HG03135 (cell line): ENCODE measurements at regions not wholly inside any gene's neighbourhood (a gene's known extent, or its start where the extent isn't known, plus 50 kb on each side); places are given as distances from the start of the nearest gene placed in this dataset.
"Not testable (repeated sequence)": the region's sequence is repeated elsewhere in the genome, so short reads cannot be mapped to it uniquely, and the experiment has no call there.

Source experiments
- ATAC-seq: cut with Tn5 transposase; IDR thresholded peaks from one replicate; pipeline ENCODE4 v1.9.1; 2021; ENCODE audit warnings: mild to moderate bottlenecking, moderate library complexity; ENCODE audit not compliant: unreplicated experiment

- ATAC-seq: not testable (repeated sequence)
Observed at GRCh38 chr7:138252666-138253065, 176.4 kb downstream of the AKR1D1 start.

DNA sequence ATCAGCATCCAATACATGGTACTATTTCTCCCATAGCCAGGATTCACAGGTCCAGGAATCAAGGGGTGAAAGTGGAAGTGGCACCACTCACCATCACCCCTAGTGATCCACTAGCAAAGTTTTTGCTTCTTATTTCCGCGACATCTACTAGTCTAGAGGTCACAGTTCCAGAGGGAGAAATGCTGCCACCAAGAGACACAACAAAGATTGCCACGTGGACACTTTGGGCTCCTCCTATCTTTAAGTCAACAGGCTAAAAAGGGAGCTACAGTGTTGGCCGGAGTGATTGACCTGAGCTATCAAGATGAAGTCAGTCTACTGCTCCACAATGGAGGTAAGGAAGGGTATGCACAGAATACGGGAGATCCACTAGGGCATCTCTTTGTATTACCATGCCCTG is 178.2 kb downstream of the AKR1D1 start:
- ATAC-seq: no peak

DNA sequence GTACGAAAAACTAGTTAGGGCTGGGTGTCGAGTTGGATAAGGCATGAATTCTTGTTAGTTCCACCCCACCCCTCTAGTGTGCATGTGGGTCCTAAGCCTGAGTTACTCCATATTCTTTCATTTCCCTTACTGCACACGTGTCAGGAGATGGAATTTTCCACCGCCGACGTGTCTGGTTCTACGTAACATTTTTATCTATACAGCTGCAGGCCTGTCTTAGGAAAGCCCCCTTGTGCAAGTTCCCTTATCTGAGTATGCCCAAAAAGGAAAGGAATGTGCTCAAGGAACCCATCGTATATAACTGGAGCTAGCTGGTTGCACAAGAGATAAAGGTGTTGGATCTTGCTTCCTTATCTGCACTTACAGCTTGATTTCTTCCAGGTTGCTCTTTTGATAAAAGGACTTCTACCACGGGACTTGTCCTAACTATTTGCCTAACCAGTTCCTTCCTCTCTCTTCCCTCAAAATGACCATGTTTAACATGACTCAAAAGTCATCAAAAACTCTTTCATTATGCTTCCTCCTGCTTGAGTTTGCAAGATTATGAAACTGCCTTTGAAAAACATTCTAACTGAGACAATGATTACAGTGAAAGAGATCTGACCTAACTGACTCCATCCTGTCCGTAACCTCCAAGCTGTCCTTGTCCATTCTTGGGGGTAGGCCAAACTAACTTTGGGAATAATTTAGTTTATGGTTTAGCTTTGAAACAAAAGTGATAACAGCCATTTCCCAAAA is 181.4 kb downstream of the AKR1D1 start:
- no peak for ATAC-seq

DNA sequence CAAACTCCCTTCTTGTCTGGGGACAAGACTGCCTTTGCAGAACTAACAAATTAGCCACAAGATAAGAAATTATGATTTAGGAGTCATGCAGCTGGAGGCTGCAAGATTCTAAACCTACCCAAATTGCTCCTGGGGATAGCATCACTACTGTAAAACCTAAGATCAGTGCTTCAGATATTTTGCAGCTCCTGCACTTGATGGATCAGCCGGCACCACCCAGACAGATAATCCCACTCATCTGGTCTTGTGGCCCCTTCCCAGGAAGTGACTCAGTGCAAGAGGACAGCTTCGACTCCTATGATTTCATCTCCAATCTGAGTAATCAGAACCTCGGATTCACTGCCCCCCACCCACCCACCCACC is 181.9 kb downstream of the AKR1D1 start:
- no peak for ATAC-seq

- no peak for ATAC-seq
Observed at GRCh38 chr7:138259675-138260074, 183.4 kb downstream of the AKR1D1 start.

GRCh38 chr7:138267934-138268333 is 191.7 kb downstream of the AKR1D1 start:
- no peak for ATAC-seq

DNA sequence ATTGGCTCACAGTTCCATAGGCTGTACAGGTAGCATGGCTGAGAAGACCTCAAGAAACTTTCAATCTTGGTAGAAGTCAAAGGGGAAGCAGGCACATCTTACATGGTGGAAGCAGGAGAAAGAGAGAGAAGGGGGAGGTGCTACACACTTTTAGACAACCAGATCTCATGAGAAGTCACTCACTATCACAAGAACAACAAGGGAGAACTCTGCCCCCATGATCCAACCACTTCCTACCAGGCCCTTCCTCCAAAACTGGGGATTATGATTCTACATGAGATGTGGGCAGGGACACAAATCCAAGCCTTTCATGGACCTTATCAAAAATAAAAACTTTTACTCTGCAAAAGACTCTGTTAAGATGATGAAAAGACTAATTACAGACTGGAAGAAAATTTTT is 183.2 kb upstream of the TRIM24 start:
- ATAC-seq: no peak

DNA sequence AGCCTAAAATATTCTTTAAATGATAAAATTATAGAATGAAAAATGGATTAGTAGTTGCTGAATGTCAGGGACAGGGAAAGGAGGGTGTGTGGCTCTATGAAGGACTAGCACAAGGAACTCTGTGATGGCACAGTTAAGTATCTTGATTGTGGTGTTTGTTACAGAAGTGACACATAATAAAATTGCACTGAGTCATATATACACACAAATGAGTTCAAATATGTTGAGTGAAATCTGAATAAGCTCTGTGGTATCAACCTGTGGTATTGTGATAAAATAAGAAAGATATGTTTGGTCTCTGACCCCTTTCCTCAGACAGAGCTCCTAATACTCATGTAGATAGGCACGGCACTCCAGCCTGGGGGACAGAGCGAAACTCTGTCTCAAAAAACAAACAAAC is 181.5 kb upstream of the TRIM24 start:
- no peak for ATAC-seq

- ATAC-seq: no peak
Observed at GRCh38 chr7:138282997-138283396, 177.1 kb upstream of the TRIM24 start.

GRCh38 chr7:138285129-138285528 is 174.9 kb upstream of the TRIM24 start:
- no peak for ATAC-seq

DNA sequence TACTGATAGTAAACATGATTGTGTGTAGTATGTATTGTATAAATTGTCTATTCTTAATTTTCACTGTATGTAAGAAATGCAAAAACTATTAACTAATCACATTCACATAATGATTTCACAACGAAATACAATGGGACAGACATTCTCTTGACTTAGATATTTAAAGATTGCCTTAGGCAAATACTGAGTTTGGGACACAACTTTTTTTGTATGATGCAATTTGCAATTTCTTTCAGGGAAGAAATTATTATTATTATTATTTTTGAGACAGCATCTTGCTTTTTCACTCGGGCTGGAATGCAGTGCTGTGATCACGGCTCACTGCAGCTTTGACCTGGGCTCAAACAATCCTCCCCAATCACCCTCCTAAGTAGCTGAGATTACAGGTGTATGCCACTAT is 173.2 kb upstream of the TRIM24 start:
- ATAC-seq: no peak

- ATAC-seq: no peak
Observed at GRCh38 chr7:138287549-138287948, 172.5 kb upstream of the TRIM24 start.

GRCh38 chr7:138289082-138289481 is 171.0 kb upstream of the TRIM24 start:
- ATAC-seq: no peak

DNA sequence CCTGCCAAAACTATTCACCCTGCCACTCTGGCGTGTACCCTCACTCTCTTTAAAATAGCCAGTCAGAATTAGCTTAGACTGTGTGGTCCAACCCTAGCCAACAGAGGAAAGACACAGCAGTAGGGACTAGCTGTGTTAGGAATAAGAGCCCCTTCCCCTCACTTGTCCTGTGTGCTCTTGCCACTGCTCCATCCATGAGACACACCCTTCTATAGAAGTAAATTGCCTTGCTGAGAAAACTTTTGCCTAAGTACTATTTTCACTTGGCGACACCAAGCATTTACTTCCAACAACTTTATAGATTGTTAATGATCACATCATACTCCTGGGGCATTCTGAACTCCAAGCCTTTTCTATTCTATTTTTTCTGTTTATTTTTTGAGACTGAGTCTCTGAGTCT is 170.2 kb upstream of the TRIM24 start:
- no peak for ATAC-seq

GRCh38 chr7:138292951-138293350 is 167.1 kb upstream of the TRIM24 start:
- no peak for ATAC-seq

DNA sequence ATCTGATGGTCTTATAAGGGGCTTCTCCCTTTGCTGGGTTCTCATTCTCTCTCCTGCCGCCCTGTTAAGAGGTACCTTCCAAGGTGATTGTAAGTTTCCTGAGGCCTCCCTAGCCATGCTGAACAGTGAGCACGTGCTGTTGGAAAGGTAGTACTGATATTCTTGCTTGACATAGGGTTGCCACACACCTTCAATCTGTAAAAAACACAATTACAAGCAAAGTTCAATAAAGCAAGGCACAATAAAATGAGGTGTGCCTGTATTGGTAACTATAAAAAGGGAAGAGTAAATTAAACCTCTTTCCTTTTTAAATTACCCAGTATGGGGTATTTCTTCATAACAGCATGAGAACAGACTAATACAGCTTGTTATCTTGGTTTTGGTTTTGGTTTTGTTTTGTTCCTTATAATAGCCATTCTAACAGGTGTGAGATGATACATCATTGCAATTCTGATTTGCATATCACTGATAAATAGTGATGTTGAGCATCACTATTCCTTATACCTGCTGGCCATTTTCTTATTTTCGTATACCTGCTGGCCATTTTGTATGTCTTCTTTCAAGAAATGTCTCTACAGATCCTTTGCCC is 164.9 kb upstream of the TRIM24 start:
- peak; percentile 82 for ATAC-seq

DNA sequence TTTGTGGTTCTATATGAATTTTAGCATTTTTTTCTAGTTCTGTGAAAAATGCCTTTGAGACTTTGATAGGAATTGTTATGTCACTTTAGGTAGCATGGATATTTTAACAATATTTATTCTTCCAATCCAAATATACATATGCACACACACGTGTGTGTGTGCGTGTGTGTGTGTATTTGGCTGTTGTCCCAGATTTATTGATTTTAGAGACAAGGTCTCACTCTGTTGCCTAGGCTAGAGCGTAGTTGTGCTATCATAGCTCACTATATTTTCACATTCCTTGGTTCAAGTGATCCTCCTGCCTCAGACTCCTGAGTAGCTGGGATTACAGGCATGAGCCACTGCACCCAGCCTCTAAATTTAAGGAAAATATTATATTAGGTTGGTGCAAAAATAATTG is 162.5 kb upstream of the TRIM24 start:
- no peak for ATAC-seq

DNA sequence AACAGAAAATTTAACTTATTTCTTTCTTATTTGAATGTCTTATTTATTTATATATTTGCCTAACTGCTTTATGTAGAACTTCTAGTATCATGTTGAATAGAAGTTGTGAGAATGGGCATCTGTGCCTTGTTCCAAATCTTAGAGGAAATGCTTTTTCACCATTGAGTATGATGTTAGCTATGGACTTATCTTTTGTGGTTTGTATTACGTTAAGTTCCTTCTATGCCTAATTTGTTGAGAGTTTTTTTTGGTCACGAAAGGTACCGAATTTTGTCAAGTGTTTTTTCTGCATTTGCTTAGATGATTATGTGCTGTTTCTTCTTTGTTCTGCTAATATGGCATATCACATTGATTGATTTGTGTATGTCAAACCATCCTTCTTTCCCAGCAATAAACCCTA is 161.0 kb upstream of the TRIM24 start:
- ATAC-seq: no peak

DNA sequence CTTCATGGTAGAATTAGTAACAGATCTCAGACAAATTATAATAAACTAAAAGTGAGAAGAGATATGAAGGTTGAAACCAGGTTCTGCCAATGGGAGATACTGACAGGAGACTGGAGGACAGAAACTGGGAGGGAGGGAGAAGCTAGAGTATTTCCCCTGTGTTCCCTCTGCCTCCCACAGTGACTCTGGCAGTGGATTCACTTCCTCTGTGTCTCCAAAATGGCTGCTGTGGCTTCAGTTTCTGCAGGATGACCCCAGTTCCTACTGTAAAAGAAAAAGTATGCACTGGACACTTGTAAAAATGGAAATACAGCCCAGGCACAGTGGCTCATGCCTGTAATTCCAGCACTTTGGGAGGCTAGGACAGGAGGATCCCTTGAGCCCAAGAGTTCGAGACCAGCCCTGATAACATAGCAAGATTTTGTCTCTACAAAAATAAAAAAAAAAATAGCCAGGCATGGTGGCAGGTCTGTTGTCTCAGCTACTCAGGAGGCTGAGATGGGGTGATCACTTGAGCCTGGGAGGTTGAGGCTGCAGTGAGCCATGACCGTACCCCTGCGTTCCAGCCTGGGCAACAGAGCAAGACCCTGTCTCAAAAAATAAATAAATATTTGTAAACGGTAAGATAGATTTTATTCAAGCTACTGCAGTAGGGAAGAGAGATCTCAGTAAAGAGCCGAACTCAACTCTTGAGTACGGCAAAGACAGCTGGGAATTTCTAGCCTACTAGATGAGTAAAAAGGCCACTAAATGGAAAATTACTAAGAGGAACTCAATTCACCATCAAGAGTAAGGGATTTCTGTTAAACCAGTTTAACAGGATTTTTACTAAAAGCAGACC is 156.6 kb upstream of the TRIM24 start:
- ATAC-seq: no peak

DNA sequence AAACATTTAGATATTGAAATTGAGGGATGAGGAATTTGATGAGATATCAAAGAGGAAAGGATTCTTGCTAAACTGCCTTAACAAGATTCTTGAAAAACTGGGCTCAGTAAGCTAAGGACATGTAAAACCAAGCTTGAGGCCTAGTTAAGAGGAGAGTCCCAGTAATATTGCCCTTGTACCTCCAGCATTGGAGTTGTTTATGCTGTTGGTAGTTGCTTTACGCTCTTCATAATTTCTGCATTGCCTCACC is 156.1 kb upstream of the TRIM24 start:
- ATAC-seq: no peak

DNA sequence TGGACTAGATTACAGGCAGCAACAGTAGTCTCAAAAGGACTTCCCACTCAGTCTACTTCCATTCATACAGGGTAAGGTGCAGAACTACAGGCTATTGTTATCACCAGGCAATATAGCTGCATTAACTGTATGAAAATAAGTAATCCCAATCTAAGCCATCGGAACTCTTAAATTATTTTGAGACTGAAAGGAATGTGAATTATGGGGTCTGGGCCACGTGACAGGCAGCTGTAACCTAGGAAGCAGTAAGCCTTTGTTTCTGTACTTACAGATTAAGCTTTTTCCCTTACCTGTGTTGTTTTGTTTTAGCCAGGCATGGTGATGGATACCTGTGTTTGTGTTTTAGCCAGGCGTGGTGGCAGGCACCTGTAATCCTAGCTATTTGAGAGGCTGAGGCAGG is 152.4 kb upstream of the TRIM24 start:
- no peak for ATAC-seq

GRCh38 chr7:138308136-138308535 is 151.9 kb upstream of the TRIM24 start:
- no peak for ATAC-seq
